GM12873 (cell line): ENCODE measurements at regions not wholly inside any gene's neighbourhood (a gene's known extent, or its start where the extent isn't known, plus 50 kb on each side); places are given as distances from the start of the nearest gene placed in this dataset.

Source experiments
- TF ChIP-seq, protein P1 (sequence below): IDR thresholded peaks from 2 replicates; pipeline ENCODE4 v1.5.1; 2012; ENCODE audit warnings: low read depth, mild to moderate bottlenecking, moderate library complexity, low read length, control low read depth; ENCODE audit not compliant: insufficient read depth; ENCODE audit errors: missing control alignments

GRCh38 chr3:31213869-31214486, 318.7 kb upstream of the STT3B start:
- TF ChIP-seq, protein P1, sequence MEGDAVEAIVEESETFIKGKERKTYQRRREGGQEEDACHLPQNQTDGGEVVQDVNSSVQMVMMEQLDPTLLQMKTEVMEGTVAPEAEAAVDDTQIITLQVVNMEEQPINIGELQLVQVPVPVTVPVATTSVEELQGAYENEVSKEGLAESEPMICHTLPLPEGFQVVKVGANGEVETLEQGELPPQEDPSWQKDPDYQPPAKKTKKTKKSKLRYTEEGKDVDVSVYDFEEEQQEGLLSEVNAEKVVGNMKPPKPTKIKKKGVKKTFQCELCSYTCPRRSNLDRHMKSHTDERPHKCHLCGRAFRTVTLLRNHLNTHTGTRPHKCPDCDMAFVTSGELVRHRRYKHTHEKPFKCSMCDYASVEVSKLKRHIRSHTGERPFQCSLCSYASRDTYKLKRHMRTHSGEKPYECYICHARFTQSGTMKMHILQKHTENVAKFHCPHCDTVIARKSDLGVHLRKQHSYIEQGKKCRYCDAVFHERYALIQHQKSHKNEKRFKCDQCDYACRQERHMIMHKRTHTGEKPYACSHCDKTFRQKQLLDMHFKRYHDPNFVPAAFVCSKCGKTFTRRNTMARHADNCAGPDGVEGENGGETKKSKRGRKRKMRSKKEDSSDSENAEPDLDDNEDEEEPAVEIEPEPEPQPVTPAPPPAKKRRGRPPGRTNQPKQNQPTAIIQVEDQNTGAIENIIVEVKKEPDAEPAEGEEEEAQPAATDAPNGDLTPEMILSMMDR = no peak

GRCh38 chr3:31218082-31218481, 314.6 kb upstream of the STT3B start:
- TF ChIP-seq, protein P1 = no peak

GRCh38 chr3:31219131-31219843, 313.4 kb upstream of the STT3B start:
- TF ChIP-seq, protein P1 = no peak

DNA sequence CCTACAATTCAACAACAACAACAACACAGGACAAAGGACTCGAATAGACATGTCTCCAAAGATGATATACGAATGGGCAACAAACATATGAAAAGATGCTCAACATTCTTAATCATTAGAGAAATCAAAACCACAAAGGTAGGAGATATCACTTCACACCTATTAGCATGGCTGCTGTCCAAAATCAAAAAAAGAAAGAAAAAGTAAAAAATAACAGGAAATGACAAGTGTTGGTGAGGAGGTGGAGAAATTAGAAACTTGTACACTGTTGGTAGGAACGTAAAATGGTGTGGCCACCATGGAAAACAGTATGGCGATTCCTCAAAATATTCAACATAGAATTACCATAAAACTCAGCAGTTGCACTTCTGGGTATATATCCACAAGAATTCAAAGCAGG, 312.3 kb upstream of the STT3B start:
- TF ChIP-seq, protein P1 = no peak

DNA sequence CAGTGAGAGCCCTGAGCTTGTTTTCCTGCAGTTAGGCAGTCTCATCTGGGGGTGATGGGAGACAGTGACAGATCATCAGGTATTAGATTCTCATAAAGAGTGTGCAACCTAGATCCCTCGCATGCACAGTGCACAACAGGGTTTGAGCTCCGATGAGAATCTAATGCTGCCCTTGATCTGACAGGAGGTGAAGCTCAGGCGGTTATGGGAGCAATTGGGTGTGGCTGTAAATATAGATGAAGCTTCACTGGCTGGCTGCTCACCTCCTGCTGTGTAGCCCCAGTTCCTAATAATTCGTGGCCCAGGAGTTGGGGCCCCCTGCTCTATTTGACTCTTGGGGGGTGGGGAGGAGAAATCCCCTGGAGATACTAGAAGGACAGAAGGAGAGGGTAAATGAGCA, 309.4 kb upstream of the STT3B start:
- TF ChIP-seq, protein P1 = no peak

- TF ChIP-seq, protein P1 = no peak
Observed at GRCh38 chr3:31224936-31225335, 307.8 kb upstream of the STT3B start.

DNA sequence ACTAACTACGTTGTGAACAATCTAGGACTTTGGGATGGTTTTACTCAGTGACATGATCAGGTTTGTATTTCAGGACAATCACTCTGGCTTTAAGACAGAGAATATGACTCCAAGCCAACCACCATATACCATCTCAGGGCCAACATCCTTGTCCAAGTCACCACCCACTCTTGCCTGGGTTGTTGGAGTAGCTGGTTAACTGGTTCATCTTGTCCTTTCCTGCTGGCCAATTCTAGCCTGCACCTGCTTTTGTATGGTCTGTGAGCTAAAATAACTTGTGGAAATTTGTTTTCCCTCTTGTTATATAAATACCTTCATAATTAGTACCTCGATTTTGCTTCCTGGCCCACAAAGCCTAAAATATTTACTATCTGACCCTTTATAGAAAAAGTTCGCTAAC, 306.8 kb upstream of the STT3B start:
- TF ChIP-seq, protein P1 = no peak
